ENCODE measurements at regions not wholly inside any gene's neighbourhood (a gene's known extent, or its start where the extent isn't known, plus 50 kb on each side); places are given as distances from the start of the nearest gene placed in this dataset.
"Not testable (repeated sequence)": the region's sequence is repeated elsewhere in the genome, so short reads cannot be mapped to it uniquely, and the experiment has no call there.

- DNase-seq (ENCODE audit: low read depth, low spot score): no peak
- H3K27me3 ChIP-seq (ENCODE audit: control insufficient read depth, insufficient read depth, low read length): no peaks in the 10 kb centered on the region
- ChIA-PET CTCF (no interaction called here), POLR2A (no interaction called here)
- no peak overlapping the region for H3K4me3 ChIP-seq (ENCODE audit: low read depth, low read length)
- no peak for TF ChIP-seq CTCF (IDR thresholded peaks at IDR 0.05; ENCODE audit: low read depth, low read length)
- no peaks in the 10 kb centered on the region for H3K9me3 ChIP-seq (ENCODE audit: control insufficient read depth, insufficient read depth, low read length)
- no peak overlapping the region for H3K27ac ChIP-seq (ENCODE audit: low read depth, low read length)
These were observed 153.2 kb upstream of the CNTNAP4 start for GRCh38 chr16:76123966-76124365.

GRCh38 chr16:76125871-76126270, 151.3 kb upstream of the CNTNAP4 start:
- no peaks in the 10 kb centered on the region for H3K9me3 ChIP-seq (ENCODE audit: control insufficient read depth, insufficient read depth, low read length)
- no peak overlapping the region for H3K4me3 ChIP-seq (ENCODE audit: low read depth, low read length)
- POLR2A ChIA-PET: no interaction called here
- no peak for DNase-seq (ENCODE audit: low read depth, low spot score)
- CTCF ChIA-PET: no interaction called here
- no peaks in the 10 kb centered on the region for H3K27me3 ChIP-seq (ENCODE audit: control insufficient read depth, insufficient read depth, low read length)
- no peak for TF ChIP-seq CTCF (IDR thresholded peaks at IDR 0.05; ENCODE audit: low read depth, low read length)
- no peak overlapping the region for H3K27ac ChIP-seq (ENCODE audit: low read depth, low read length)

- DNase-seq (ENCODE audit: low read depth, low spot score); CTCF ChIA-PET; POLR2A ChIA-PET: not testable (repeated sequence)
These were observed 139.1 kb upstream of the CNTNAP4 start for GRCh38 chr16:76138056-76138455.

GRCh38 chr16:76157629-76158028, 119.6 kb upstream of the CNTNAP4 start:
- no peak for TF ChIP-seq CTCF (IDR thresholded peaks at IDR 0.05; ENCODE audit: low read depth, low read length)
- no peak overlapping the region for H3K4me3 ChIP-seq (ENCODE audit: low read depth, low read length)
- no peak for DNase-seq (ENCODE audit: low read depth, low spot score)
- H3K9me3 ChIP-seq (ENCODE audit: control insufficient read depth, insufficient read depth, low read length): no peaks in the 10 kb centered on the region
- H3K27ac ChIP-seq (ENCODE audit: low read depth, low read length): no peak overlapping the region
- ChIA-PET POLR2A (no interaction called here), CTCF (no interaction called here)
- no peaks in the 10 kb centered on the region for H3K27me3 ChIP-seq (ENCODE audit: control insufficient read depth, insufficient read depth, low read length)

More at GRCh38 chr16:76138056-76138455, 139.1 kb upstream of the CNTNAP4 start:
- H3K9me3 ChIP-seq (ENCODE audit: control insufficient read depth, insufficient read depth, low read length); H3K27ac ChIP-seq (ENCODE audit: low read depth, low read length); H3K4me3 ChIP-seq (ENCODE audit: low read depth, low read length); H3K27me3 ChIP-seq (ENCODE audit: control insufficient read depth, insufficient read depth, low read length): not testable (repeated sequence)

GRCh38 chr16:76162046-76162445, 115.2 kb upstream of the CNTNAP4 start:
- Histone ChIP-seq H3K9me3 (ENCODE audit: control insufficient read depth, insufficient read depth, low read length) (no peaks in the 10 kb centered on the region), H3K27me3 (ENCODE audit: control insufficient read depth, insufficient read depth, low read length) (no peaks in the 10 kb centered on the region), H3K27ac (ENCODE audit: low read depth, low read length) (no peak overlapping the region), H3K4me3 (ENCODE audit: low read depth, low read length) (no peak overlapping the region)
- no peak for DNase-seq (ENCODE audit: low read depth, low spot score)
- CTCF ChIA-PET: no interaction called here
- TF ChIP-seq CTCF (IDR thresholded peaks at IDR 0.05; ENCODE audit: low read depth, low read length): no peak
- POLR2A ChIA-PET: no interaction called here

GRCh38 chr16:76164970-76165558, 112.1 kb upstream of the CNTNAP4 start:
- ChIA-PET POLR2A (no interaction called here), CTCF (no interaction called here)
- TF ChIP-seq CTCF (IDR thresholded peaks at IDR 0.05; ENCODE audit: low read depth, low read length): no peak
- DNase-seq (ENCODE audit: low read depth, low spot score): no peak
- H3K27ac ChIP-seq (ENCODE audit: low read depth, low read length): no peak overlapping the region
- H3K27me3 ChIP-seq (ENCODE audit: control insufficient read depth, insufficient read depth, low read length): no peaks in the 10 kb centered on the region
- no peaks in the 10 kb centered on the region for H3K9me3 ChIP-seq (ENCODE audit: control insufficient read depth, insufficient read depth, low read length)
- H3K4me3 ChIP-seq (ENCODE audit: low read depth, low read length): no peak overlapping the region

Measured in AG04450 (cell line).